HAP-1 (cell line): ENCODE measurements at regions not wholly inside any gene's neighbourhood (a gene's known extent, or its start where the extent isn't known, plus 50 kb on each side); places are given as distances from the start of the nearest gene placed in this dataset.
"Not testable (repeated sequence)": the region's sequence is repeated elsewhere in the genome, so short reads cannot be mapped to it uniquely, and the experiment has no call there.

Source experiments
- DNase-seq, 2 experiments: peaks; one replicate each; pipeline ENCODE4 v3.0.0-alpha.2; 2016 to 2020; ENCODE audit warnings: low spot score in 2 of 2
- H3K27me3 ChIP-seq: fragments of 250-450 bp; sonication (Bioruptor Pico); 2 replicates; pipeline ENCODE4 v1.5.1; 2020; ENCODE audit warnings: low read depth, mild to moderate bottlenecking, moderate library complexity
- H3K36me3 ChIP-seq: fragments of 250-450 bp; sonication (Bioruptor Pico); replicated peaks from 2 replicates; pipeline ENCODE4 v1.5.1; 2020; ENCODE audit warnings: mild to moderate bottlenecking
- H3K4me1 ChIP-seq: fragments of 250-450 bp; sonication (Bioruptor Pico); 2 replicates; pipeline ENCODE4 v1.5.1; 2020; ENCODE audit warnings: mild to moderate bottlenecking
- H3K4me3 ChIP-seq: fragments of 250-450 bp; sonication (Bioruptor Pico); 2 replicates; pipeline ENCODE4 v1.5.1; 2020; ENCODE audit warnings: mild to moderate bottlenecking, moderate library complexity
- H3K9me3 ChIP-seq: fragments of 250-450 bp; sonication (Bioruptor Pico); 2 replicates; pipeline ENCODE4 v1.5.1; 2020; ENCODE audit warnings: mild to moderate bottlenecking, moderate library complexity
- in situ Hi-C: fragments of 300-500 bp; cut with MboI; formaldehyde crosslinking; loops from 3 replicates; pipeline ENCODE4 v1.14.3; 2020; ENCODE audit warnings: low sequenced_read_pairs, inconsistent platforms, mixed read lengths

- DNase-seq, result no peak
- no peaks in the 10 kb centered on the region for H3K4me1 ChIP-seq
- no peaks in the 10 kb centered on the region for H3K27me3 ChIP-seq
- no peaks in the 10 kb centered on the region for H3K9me3 ChIP-seq
- H3K4me3 ChIP-seq, result no peak overlapping the region
- no peaks in the 10 kb centered on the region for H3K36me3 ChIP-seq
- in situ Hi-C loops, result no loop called here
Observed at GRCh38 chr4:100641336-100641735, 123.5 kb upstream of the EMCN start.

GRCh38 chr4:100635899-100636298 is 118.1 kb upstream of the EMCN start:
- in situ Hi-C loops, result no loop called here
- no peaks in the 10 kb centered on the region for H3K4me1 ChIP-seq
- H3K9me3 ChIP-seq, result no peaks in the 10 kb centered on the region
- no peak for DNase-seq
- H3K4me3 ChIP-seq, result no peak overlapping the region
- no peaks in the 10 kb centered on the region for H3K27me3 ChIP-seq
- H3K36me3 ChIP-seq, result no peaks in the 10 kb centered on the region

GRCh38 chr4:100633269-100633668 is 115.4 kb upstream of the EMCN start:
- Histone ChIP-seq H3K4me1 (no peaks in the 10 kb centered on the region), H3K27me3 (no peaks in the 10 kb centered on the region), H3K4me3 (no peak overlapping the region), H3K9me3 (no peaks in the 10 kb centered on the region), H3K36me3 (no peaks in the 10 kb centered on the region)
- no peak for DNase-seq
- in situ Hi-C loops, result no loop called here

- H3K36me3 ChIP-seq, result no peaks in the 10 kb centered on the region
- DNase-seq, result no peak
- no peaks in the 10 kb centered on the region for H3K27me3 ChIP-seq
- H3K9me3 ChIP-seq, result no peaks in the 10 kb centered on the region
- in situ Hi-C loops, result no loop called here
- H3K4me1 ChIP-seq, result no peaks in the 10 kb centered on the region
- no peak overlapping the region for H3K4me3 ChIP-seq
Observed at GRCh38 chr4:100632163-100632562, 114.3 kb upstream of the EMCN start.

- Histone ChIP-seq H3K4me1 (no peaks in the 10 kb centered on the region), H3K4me3 (no peak overlapping the region), H3K27me3 (no peaks in the 10 kb centered on the region), H3K9me3 (no peaks in the 10 kb centered on the region), H3K36me3 (no peaks in the 10 kb centered on the region)
- DNase-seq, result no peak
- in situ Hi-C loops, result no loop called here
Observed at GRCh38 chr4:100631281-100631968, 113.6 kb upstream of the EMCN start.

- Histone ChIP-seq H3K27me3 (no peaks in the 10 kb centered on the region), H3K9me3 (no peaks in the 10 kb centered on the region), H3K36me3 (no peaks in the 10 kb centered on the region), H3K4me1 (no peaks in the 10 kb centered on the region), H3K4me3 (no peak overlapping the region)
- in situ Hi-C loops, result no loop called here
- no peak for DNase-seq
Observed at GRCh38 chr4:100630341-100630740, 112.5 kb upstream of the EMCN start.

- no peaks in the 10 kb centered on the region for H3K4me1 ChIP-seq
- no peaks in the 10 kb centered on the region for H3K36me3 ChIP-seq
- no peak overlapping the region for H3K4me3 ChIP-seq
- in situ Hi-C loops, result no loop called here
- no peaks in the 10 kb centered on the region for H3K27me3 ChIP-seq
- DNase-seq, result no peak
- H3K9me3 ChIP-seq, result no peaks in the 10 kb centered on the region
Observed at GRCh38 chr4:100609810-100610209, 92.0 kb upstream of the EMCN start.

- H3K36me3 ChIP-seq, H3K27me3 ChIP-seq, in situ Hi-C loops, H3K4me1 ChIP-seq, DNase-seq, H3K4me3 ChIP-seq, H3K9me3 ChIP-seq: not testable (repeated sequence)
Observed at GRCh38 chr4:100608651-100609050, 90.8 kb upstream of the EMCN start.

- no peak for DNase-seq
- H3K9me3 ChIP-seq, result no peaks in the 10 kb centered on the region
- H3K4me3 ChIP-seq, result no peak overlapping the region
- no peaks in the 10 kb centered on the region for H3K4me1 ChIP-seq
- no peaks in the 10 kb centered on the region for H3K27me3 ChIP-seq
- in situ Hi-C loops, result no loop called here
- no peaks in the 10 kb centered on the region for H3K36me3 ChIP-seq
Observed at GRCh38 chr4:100605144-100605543, 87.3 kb upstream of the EMCN start.

- no peak for DNase-seq
- no peak overlapping the region for H3K4me3 ChIP-seq
- no peaks in the 10 kb centered on the region for H3K4me1 ChIP-seq
- H3K27me3 ChIP-seq, result 0 out of 2 replicates have a peak, but pooled peaks cover 4% of the 10 kb centered on the region
- no peaks in the 10 kb centered on the region for H3K36me3 ChIP-seq
- in situ Hi-C loops, result no loop called here
- no peaks in the 10 kb centered on the region for H3K9me3 ChIP-seq
Observed at GRCh38 chr4:100593935-100594334, 76.1 kb upstream of the EMCN start.

GRCh38 chr4:100591161-100591876 is 73.5 kb upstream of the EMCN start:
- H3K27me3 ChIP-seq, result 0 out of 2 replicates have a peak, but pooled peaks cover 4% of the 10 kb centered on the region
- H3K36me3 ChIP-seq, result no peaks in the 10 kb centered on the region
- H3K4me1 ChIP-seq, result no peaks in the 10 kb centered on the region
- no peaks in the 10 kb centered on the region for H3K9me3 ChIP-seq
- peak in 1 of 2 experiments; percentile 17 for DNase-seq
- no peak overlapping the region for H3K4me3 ChIP-seq
- in situ Hi-C loops, result no loop called here

- no peak for DNase-seq
- Histone ChIP-seq H3K4me1 (no peaks in the 10 kb centered on the region), H3K9me3 (no peaks in the 10 kb centered on the region), H3K27me3 (0 out of 2 replicates have a peak, but pooled peaks cover 4% of the 10 kb centered on the region), H3K36me3 (no peaks in the 10 kb centered on the region), H3K4me3 (no peak overlapping the region)
- in situ Hi-C loops, result no loop called here
Observed at GRCh38 chr4:100590325-100590724, 72.5 kb upstream of the EMCN start.

- no peaks in the 10 kb centered on the region for H3K4me1 ChIP-seq
- H3K36me3 ChIP-seq, result no peaks in the 10 kb centered on the region
- in situ Hi-C loops, result no loop called here
- no peaks in the 10 kb centered on the region for H3K9me3 ChIP-seq
- 0 out of 2 replicates have a peak, but pooled peaks cover 4% of the 10 kb centered on the region for H3K27me3 ChIP-seq
- H3K4me3 ChIP-seq, result no peak overlapping the region
- no peak for DNase-seq
Observed at GRCh38 chr4:100588076-100588475, 70.3 kb upstream of the EMCN start.

- H3K27me3 ChIP-seq, result no peaks in the 10 kb centered on the region
Observed at GRCh38 chr4:100582146-100582545, 64.3 kb upstream of the EMCN start.

More at GRCh38 chr4:100582146-100582545, 64.3 kb upstream of the EMCN start:
- Histone ChIP-seq H3K36me3 (no peaks in the 10 kb centered on the region), H3K9me3 (no peaks in the 10 kb centered on the region), H3K4me3 (no peak overlapping the region), H3K4me1 (no peaks in the 10 kb centered on the region)
- in situ Hi-C loops, result no loop called here
- no peak for DNase-seq
